ENCODE measurements at regions not wholly inside any gene's neighbourhood (a gene's known extent, or its start where the extent isn't known, plus 50 kb on each side); places are given as distances from the start of the nearest gene placed in this dataset.
"Not testable (repeated sequence)": the region's sequence is repeated elsewhere in the genome, so short reads cannot be mapped to it uniquely, and the experiment has no call there.

DNA sequence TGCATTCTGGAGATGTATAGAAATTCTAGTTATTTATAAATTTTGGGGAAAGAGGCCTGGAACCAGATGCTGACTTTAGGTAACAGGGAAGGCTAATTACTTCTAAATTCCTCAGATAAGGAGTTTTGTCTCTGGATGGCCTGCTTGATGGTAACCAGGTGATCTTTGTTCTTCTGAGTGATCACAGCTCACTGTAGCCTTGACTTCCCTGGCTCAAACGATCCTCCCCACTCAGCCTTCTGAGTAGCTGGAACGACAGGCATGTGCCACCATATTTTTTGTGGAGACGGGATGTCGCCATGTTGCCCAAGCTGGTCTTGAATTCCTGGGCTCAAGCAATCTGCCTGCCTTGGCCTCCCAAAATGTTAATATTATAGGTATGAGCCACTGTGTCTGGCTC is 54.4 kb upstream of the MSH6 start:
- no peak for DNase-seq

GRCh38 chr2:47727956-47728355 is 55.0 kb upstream of the MSH6 start:
- DNase-seq = no peak

DNA sequence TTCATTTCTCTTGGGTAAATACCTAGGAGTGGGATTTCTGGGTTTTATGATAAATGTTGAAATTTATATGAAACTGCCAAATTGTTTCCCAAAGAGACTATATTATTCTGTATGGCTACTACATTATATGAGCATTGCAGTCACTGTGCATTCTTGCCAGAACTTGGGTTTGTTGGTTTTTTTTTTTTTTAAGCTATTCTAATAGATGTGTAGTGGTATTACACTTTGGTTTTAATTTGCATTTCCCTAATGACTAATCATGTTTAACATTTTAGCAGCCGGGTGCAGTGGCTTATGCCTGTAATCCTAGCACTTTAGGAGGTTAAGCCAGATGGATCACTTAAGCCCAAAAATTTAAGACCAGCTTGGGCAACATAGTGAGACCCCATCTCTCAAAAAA is 56.0 kb upstream of the MSH6 start:
- not testable (repeated sequence) for DNase-seq

DNA sequence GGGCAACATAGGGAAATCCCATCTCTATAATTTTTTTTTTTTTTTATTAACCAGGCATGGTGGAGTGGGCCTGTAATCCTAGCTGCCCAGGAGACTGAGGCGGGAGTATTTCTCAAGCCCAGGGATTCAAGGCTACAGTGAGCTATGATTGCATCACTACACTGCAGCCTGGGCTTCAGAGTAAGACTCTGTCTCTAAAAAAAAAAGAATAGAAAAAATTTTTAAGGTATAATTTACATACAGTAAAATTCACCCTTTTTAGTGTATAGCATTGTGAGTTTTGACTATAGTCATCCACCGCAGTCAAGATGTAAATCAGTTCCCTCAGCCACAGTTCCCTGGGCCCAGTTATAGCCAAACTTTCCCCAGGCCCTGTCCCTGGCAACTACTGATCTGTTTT is 57.1 kb upstream of the MSH6 start:
- no peak for DNase-seq

DNA sequence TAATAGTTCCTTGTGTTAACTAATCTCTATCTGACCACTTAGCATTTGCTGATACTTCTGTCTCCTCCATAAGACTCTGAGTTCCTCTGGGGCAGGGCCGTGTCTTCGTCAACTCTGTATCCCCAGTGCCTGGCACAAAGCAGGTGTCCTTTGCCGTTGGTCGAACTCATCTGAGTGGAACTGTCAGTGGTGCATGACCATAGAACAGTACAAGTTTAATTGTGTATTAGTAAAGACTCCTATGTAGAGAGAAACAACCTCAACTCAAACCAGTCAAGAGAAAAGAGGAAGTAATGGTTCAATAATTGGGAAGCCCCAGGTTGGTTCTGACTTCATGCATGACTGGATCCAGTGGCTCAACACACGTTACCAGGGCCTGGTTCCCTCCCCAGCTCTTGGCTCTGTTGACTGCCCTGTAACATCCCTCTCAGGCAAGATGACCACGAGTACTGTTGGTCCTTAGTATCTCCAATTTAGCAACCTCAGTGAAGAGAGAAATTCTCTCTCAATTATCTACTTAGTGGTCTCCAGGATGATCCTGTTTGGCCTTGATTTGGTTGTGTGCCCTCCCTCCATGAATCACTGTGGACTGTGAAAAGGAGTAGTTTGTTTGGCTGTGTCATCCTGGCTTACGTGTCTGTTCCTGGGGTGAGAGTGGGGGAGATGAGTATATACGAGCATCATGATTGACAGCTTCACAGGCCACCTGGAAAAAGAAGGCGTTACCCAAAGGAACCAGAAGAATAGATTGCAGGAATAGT is 58.5 kb upstream of the MSH6 start:
- DNase-seq = peak; percentile 60 to 74 (median 72)

- no peak for DNase-seq
Observed at GRCh38 chr2:47721296-47721695, 61.6 kb upstream of the MSH6 start.

GRCh38 chr2:47720559-47720958 is 62.4 kb upstream of the MSH6 start:
- peak in 2 of 3 donors; percentile 20 to 23 for DNase-seq

GRCh38 chr2:47720036-47720435 is 62.9 kb upstream of the MSH6 start:
- peak; percentile 28 to 43 (median 36) for DNase-seq

DNA sequence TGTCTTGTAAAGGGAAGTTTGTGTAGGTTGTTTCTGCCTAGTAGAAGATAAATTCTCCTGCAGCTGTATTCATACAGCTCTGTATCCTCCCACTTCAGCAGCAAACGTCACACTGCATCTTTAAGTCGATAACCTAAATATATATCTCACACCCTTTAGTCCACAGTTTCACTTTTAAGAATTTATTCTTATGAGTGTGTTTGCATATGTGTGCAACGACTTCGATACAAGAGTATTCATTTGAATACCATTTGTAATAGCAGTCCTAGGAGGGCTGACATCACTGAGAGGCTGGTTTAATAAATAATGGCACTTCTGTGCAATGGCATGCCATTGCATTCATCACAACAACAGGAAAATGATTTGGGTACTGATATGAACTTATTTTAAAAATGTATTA is 63.8 kb upstream of the MSH6 start:
- no peak for DNase-seq

DNA sequence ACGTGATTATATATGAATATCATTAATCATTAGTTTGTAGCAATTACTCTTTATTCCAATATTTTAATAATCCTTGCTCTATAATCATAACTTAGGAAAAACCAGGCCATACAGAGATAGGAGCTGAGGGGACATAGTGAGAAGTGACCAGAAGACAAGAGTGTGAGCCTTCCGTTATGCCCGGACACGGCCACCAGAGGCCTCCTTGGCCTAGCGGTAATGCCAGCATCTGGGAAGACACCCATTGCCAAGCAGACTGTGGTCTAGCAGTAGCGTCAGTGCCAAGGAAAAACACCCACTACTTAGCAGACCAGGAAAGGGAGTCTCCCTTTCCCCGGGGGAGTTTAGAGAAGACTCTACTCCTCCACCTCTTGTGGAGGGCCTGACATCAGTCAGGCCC is 66.6 kb upstream of the MSH6 start:
- DNase-seq = peak in 1 of 3 donors; percentile 13

DNA sequence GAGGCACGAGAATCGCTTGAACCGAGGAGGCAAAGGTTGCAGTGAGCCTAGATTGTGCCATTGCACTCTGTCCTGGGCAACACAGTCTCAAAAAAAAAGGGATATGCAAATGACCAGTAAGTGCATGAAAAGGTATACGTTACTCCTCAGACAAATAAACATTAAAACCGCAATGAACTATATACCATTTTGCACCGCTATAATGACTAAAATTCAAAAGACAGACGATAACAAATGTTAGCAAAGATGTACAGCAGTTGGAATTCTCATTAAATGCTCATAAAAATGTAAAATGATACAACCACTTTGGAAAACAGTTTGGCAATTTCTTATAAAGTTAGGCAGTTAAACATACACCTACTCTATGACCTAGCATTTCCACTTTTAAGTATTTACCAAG is 67.4 kb upstream of the MSH6 start:
- no peak for DNase-seq

- DNase-seq = no peak
Observed at GRCh38 chr2:47708801-47709499, 74.0 kb upstream of the MSH6 start.

DNA sequence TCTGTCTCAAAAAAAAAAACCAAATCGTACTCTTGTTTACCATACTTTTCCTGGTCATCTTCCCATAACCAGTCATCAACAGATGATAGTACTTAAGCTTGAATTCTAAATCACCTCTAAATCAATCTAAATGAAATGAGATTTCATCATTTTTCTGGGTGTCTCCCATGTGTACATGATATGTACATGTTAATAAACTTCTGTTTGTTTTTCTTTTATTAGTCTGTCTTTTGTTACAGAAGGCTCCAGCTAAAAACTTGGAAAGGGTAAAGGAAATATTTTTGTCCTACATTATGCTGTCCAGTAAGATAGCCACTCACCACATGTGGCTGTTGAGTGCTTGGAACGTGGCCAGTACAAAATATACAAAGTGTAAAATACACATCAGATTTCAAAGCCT is 78.7 kb upstream of the MSH6 start:
- no peak for DNase-seq

GRCh38 chr2:47699533-47700215 is 83.3 kb upstream of the MSH6 start:
- DNase-seq = no peak

- DNase-seq = not testable (repeated sequence)
Observed at GRCh38 chr2:47698436-47698972, 84.4 kb upstream of the MSH6 start.

GRCh38 chr2:47697681-47698435 is 85.1 kb upstream of the MSH6 start:
- DNase-seq = not testable (repeated sequence)

DNA sequence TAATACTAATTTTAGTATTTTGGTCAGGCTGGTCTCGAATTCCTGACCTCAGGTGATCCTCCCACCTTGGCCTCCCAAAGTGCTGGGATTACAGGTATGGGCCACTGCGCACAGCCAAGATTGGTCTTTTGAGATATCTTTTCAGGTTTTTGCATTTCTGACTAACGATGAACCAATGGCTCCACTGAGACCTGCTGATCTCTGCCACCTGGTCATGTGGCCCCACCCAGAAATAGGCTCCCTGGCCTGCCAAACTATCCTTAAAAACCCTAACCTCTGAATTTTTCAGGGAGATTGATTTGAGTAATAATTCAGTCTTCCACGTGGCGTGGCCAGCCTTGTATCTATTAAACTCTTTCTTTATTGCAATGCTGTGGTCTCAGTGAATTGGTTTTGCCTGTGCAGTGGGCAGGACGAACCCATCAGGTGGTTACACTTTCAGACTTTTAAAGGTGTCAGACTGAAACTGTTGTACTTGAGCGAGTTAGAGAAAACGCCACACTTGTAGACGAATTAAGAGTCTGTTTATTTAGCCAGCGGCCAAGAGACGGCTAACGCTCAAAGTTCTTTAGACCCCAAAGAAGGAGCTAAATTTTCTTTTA is 85.8 kb upstream of the MSH6 start:
- DNase-seq = no peak

DNA sequence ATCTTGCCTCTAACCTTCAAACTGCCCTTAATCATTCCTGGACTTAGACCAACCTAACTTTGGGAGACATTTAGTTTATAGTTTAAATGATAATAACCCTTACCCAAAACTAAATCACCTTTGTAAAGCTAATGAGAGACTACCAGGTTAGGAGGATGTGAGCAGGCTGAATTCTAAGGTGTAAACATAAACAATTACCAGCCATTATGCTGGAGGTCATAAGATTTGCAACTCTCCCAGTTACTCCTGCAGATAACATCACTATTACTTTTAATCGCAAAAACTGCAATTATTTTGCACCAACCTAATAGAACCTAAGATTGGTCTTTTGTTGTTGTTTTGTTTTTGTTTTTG is 86.5 kb upstream of the MSH6 start:
- DNase-seq = no peak

DNA sequence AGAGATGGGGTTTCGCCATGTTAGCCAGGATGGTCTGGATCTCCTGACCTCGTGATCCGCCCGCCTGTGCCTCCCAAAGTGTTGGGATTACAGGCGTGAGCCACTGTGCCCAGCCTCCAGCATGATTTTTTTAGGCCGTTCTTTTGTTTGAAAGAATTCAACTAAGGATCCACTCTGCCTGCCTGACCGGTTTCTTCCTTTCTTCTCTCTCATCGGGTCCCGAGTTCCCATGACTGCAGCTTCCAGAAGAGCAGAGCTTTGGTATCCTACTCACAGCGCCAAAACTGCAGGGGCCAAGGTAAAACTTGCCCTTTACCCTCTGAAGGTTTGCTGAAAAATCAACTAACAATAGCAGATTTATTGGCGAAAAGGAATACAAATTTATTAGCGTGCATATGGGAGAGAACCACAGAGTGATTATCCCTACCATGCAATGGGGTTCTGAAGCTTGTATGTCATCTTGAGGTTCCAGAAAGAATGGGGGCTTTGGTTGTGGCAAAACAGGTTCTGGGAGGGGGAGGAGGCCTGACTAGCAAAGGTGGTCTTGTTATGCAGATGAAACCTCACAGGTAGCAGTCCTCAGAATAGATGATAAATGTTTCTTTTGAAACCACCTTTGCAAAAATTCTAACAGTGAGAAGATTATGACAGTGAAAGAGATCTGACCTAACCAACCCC is 87.0 kb upstream of the MSH6 start:
- DNase-seq = no peak

GRCh38 chr2:47694451-47694850 is 88.5 kb upstream of the MSH6 start:
- not testable (repeated sequence) for DNase-seq

GRCh38 chr2:47690706-47691325 is 92.1 kb upstream of the MSH6 start:
- DNase-seq = not testable (repeated sequence)
